OCI-LY7 (cell line): ENCODE measurements at regions not wholly inside any gene's neighbourhood (a gene's known extent, or its start where the extent isn't known, plus 50 kb on each side); places are given as distances from the start of the nearest gene placed in this dataset.
A peak's percentile ranks its signal among the peaks of the same experiment; 100 is the strongest.

Experiments
- BruUV-seq: library from RNA; stranded (reverse); fragments of 400-500 nt; replicated peaks from 2 replicates; lab custom pipeline; 2021; lab: Mats Ljungman, UMichigan
- CTCF ChIA-PET: fragments of 300-600 bp; sonication (Branson Sonifier 250); formaldehyde crosslinking; loops from one replicate; lab custom pipeline; 2022; ENCODE audit warnings: antibody characterized with exemption; ENCODE audit not compliant: unreplicated experiment; lab: Charles Lee
- POLR2A ChIA-PET: fragments of 300-600 bp; sonication (Branson Sonifier 250); formaldehyde crosslinking; loops from one replicate; lab custom pipeline; 2022; ENCODE audit warnings: antibody characterized with exemption; lab: Charles Lee
- DNase-seq: peaks from one replicate; pipeline ENCODE4 v3.0.0-alpha.2; 2015; ENCODE audit warnings: low spot score
- H2AFZ ChIP-seq: fragments of 200-600 bp; sonication (generic), shearing (Covaris generic); 2 replicates; pipeline ENCODE4 v1.6.1; 2014; ENCODE audit warnings: mild to moderate bottlenecking, antibody characterized with exemption, low read length, moderate library complexity
- H3K27ac ChIP-seq: fragments of 200-600 bp; sonication (generic); 2 replicates; pipeline ENCODE4 v1.5.1; 2014; ENCODE audit warnings: mixed run types, low read depth, mild to moderate bottlenecking, moderate library complexity, low read length, inconsistent platforms; ENCODE audit not compliant: poor library complexity, severe bottlenecking
- H3K36me3 ChIP-seq: fragments of 200-600 bp; sonication (generic); 2 replicates; pipeline ENCODE4 v1.6.1; 2014; ENCODE audit warnings: mild to moderate bottlenecking, antibody characterized with exemption, low read length, moderate library complexity, mixed read lengths; ENCODE audit not compliant: insufficient read depth
- H3K4me1 ChIP-seq: fragments of 200-600 bp; sonication (generic); 2 replicates; pipeline ENCODE4 v1.5.1; 2014; ENCODE audit warnings: mild to moderate bottlenecking, low read length; ENCODE audit not compliant: insufficient read depth, poor library complexity, severe bottlenecking
- H3K4me2 ChIP-seq: fragments of 200-600 bp; sonication (generic); 2 replicates; pipeline ENCODE4 v1.6.1; 2014; ENCODE audit warnings: mild to moderate bottlenecking, low read length
- H3K4me3 ChIP-seq: fragments of 200-600 bp; sonication (generic); 2 replicates; pipeline ENCODE4 v1.5.1; 2014; ENCODE audit warnings: mild to moderate bottlenecking, low read depth, low read length; ENCODE audit not compliant: poor library complexity, severe bottlenecking
- H3K79me2 ChIP-seq: fragments of 200-600 bp; sonication (generic); 2 replicates; pipeline ENCODE4 v1.6.1; 2016; ENCODE audit warnings: low read depth, mild to moderate bottlenecking, low read length, moderate library complexity, mixed read lengths; ENCODE audit not compliant: insufficient read depth
- H3K9me2 ChIP-seq: fragments of 200-600 bp; sonication (generic); 2 replicates; pipeline ENCODE4 v1.6.1; 2016; ENCODE audit warnings: mild to moderate bottlenecking, low read length, mixed read lengths; ENCODE audit not compliant: insufficient read depth
- H3K9me3 ChIP-seq: fragments of 200-600 bp; sonication (generic); 2 replicates; pipeline ENCODE4 v1.6.1; 2014; ENCODE audit warnings: mild to moderate bottlenecking, mixed run types, low read length, mixed read lengths
- H4K20me1 ChIP-seq: fragments of 200-600 bp; sonication (generic); 2 replicates; pipeline ENCODE4 v1.6.1; 2014; ENCODE audit warnings: mild to moderate bottlenecking, antibody characterized with exemption, low read length, moderate library complexity, mixed read lengths; ENCODE audit not compliant: insufficient read depth
- CTCF ChIP-seq: fragments of 200-600 bp; sonication (generic); conservative IDR thresholded peaks from 2 replicates; pipeline ENCODE4 v1.5.1; 2014; ENCODE audit warnings: mild to moderate bottlenecking, antibody characterized with exemption, low read length, moderate library complexity, mixed read lengths
- EZH2phosphoT487 ChIP-seq: fragments of 200-600 bp; sonication (generic); IDR thresholded peaks from 2 replicates; pipeline ENCODE4 v1.6.1; 2018; ENCODE audit warnings: low read depth, borderline replicate concordance, mild to moderate bottlenecking, mixed run types, antibody characterized with exemption, low read length, moderate library complexity, mixed read lengths
- intact Hi-C: fragments of 100-400 bp; cut with micrococcal nuclease; formaldehyde crosslinking; loops from one replicate; pipeline ENCODE4 v1.10.0; 2022; ENCODE audit not compliant: unreplicated experiment

DNA sequence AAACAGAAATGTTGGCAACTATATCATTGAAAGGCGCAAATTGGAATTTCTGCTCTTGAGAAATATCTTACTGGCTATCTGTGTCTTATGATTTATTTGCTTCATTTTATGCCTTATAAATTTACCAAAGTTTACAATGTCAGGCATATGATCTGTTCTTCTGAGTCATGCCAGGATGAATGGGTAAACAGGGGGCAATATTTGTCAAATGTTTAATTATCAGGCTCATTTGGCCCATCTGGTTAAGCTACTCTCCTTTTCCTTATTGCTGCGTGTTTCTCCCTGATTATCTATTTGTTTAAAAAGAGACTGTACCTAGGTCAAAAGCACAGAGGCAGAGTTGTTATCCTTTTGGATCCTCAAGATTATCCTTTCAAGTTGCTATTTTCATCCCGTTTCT lies 903.8 kb upstream of the PCDH10 start:
- H3K9me3 ChIP-seq: peaks cover 21% of the 10 kb centered on the region
- H3K27ac ChIP-seq: no peak overlapping the region
- H3K4me1 ChIP-seq: no peaks in the 10 kb centered on the region
- peaks cover 4% of the 10 kb centered on the region; the same call in 1 of the 2 replicates for H3K36me3 ChIP-seq
- no peak overlapping the region for H3K4me2 ChIP-seq
- H2AFZ ChIP-seq: peak overlapping the region; percentile 57
- intact Hi-C loops: no loop called here
- ChIA-PET CTCF (no interaction called here), POLR2A (interaction anchor here (0.5 to 1.3 kb wide), 5 partner anchors 10 to 31 kb away, joined by 3 to 6 read pairs (median 3); no protein-coding TSS in a partner anchor)
- no peaks in the 10 kb centered on the region for H3K9me2 ChIP-seq
- H3K4me3 ChIP-seq: no peak overlapping the region
- DNase-seq: no peak
- TF ChIP-seq EZH2phosphoT487 (no peak), CTCF (no peak)
- no peaks in the 10 kb centered on the region for H4K20me1 ChIP-seq
- no peaks in the 10 kb centered on the region for H3K79me2 ChIP-seq
- BruUV-seq: no TSS peak

GRCh38 chr4:132264176-132264575 lies 884.9 kb upstream of the PCDH10 start:
- no TSS peak for BruUV-seq
- Histone ChIP-seq H3K9me2 (no peaks in the 10 kb centered on the region), H3K27ac (peak overlapping the region; percentile 50), H2AFZ (peak overlapping the region; percentile 36; the same call in 1 of the 2 replicates), H3K4me1 (peaks cover 53% of the 10 kb centered on the region), H4K20me1 (no peaks in the 10 kb centered on the region), H3K9me3 (peaks cover 55% of the 10 kb centered on the region), H3K36me3 (peaks cover 50% of the 10 kb centered on the region), H3K4me2 (no peak overlapping the region), H3K79me2 (no peaks in the 10 kb centered on the region), H3K4me3 (no peak overlapping the region)
- DNase-seq: no peak
- POLR2A ChIA-PET: interaction anchor here (0.6 to 2.1 kb wide), 8 partner anchors 12 to 256 kb away, joined by 3 to 7 read pairs (median 3); no protein-coding TSS in a partner anchor
- CTCF ChIA-PET: no interaction called here
- intact Hi-C loops: loop anchor here (10.0 kb wide), 1 partner anchor 241 kb away; no protein-coding TSS in a partner anchor
- TF ChIP-seq CTCF (no peak), EZH2phosphoT487 (no peak)

GRCh38 chr4:132266374-132266773 lies 882.7 kb upstream of the PCDH10 start:
- intact Hi-C loops: loop anchor here (5.0 to 10.0 kb wide), 4 partner anchors 238 to 376 kb away; no protein-coding TSS in a partner anchor
- peak; percentile 97 for DNase-seq
- no peaks in the 10 kb centered on the region for H4K20me1 ChIP-seq
- H3K4me1 ChIP-seq: peaks cover 59% of the 10 kb centered on the region
- H2AFZ ChIP-seq: 0 out of 2 replicates have a peak overlapping the region, but pooled peaks have one; percentile 76
- H3K4me3 ChIP-seq: no peak overlapping the region
- H3K9me2 ChIP-seq: no peaks in the 10 kb centered on the region
- peak overlapping the region; percentile 69 for H3K4me2 ChIP-seq
- peaks cover 66% of the 10 kb centered on the region for H3K9me3 ChIP-seq
- peaks cover 72% of the 10 kb centered on the region for H3K36me3 ChIP-seq
- H3K79me2 ChIP-seq: no peaks in the 10 kb centered on the region
- peak overlapping the region; percentile 100 for H3K27ac ChIP-seq
- CTCF ChIA-PET: no interaction called here
- no peak for TF ChIP-seq CTCF
- TF ChIP-seq EZH2phosphoT487: no peak
- POLR2A ChIA-PET: interaction anchor here (0.8 to 1.9 kb wide), 3 partner anchors 19 to 141 kb away, joined by 3 to 6 read pairs (median 4); no protein-coding TSS in a partner anchor
- BruUV-seq: no TSS peak
